ENCODE measurements at regions not wholly inside any gene's neighbourhood (a gene's known extent, or its start where the extent isn't known, plus 50 kb on each side); places are given as distances from the start of the nearest gene placed in this dataset.

DNA sequence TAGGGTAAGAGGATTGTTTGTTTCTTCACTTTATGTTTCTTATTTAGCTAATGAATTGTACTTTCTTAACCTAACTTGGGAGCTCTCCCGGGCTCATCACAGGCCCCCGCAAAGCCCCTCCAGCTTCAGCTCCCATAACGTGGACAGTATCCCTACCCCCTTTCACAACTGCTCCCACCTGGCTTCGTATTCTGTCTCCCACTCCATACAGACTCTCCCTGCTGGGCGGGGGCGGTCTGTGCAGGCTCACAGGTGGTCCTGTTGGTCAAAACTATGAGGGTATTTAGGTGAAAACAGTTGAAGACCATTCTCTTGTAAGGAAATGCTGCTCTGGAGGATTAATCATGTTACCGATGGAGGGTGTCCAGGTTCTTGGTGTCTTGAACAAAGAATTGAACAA, 805.3 kb downstream of the SEMA5A start:
- TF ChIP-seq, protein P1, sequence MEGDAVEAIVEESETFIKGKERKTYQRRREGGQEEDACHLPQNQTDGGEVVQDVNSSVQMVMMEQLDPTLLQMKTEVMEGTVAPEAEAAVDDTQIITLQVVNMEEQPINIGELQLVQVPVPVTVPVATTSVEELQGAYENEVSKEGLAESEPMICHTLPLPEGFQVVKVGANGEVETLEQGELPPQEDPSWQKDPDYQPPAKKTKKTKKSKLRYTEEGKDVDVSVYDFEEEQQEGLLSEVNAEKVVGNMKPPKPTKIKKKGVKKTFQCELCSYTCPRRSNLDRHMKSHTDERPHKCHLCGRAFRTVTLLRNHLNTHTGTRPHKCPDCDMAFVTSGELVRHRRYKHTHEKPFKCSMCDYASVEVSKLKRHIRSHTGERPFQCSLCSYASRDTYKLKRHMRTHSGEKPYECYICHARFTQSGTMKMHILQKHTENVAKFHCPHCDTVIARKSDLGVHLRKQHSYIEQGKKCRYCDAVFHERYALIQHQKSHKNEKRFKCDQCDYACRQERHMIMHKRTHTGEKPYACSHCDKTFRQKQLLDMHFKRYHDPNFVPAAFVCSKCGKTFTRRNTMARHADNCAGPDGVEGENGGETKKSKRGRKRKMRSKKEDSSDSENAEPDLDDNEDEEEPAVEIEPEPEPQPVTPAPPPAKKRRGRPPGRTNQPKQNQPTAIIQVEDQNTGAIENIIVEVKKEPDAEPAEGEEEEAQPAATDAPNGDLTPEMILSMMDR (IDR thresholded peaks at IDR 0.05), result no peak
- TF ChIP-seq POLR2A (IDR thresholded peaks at IDR 0.05), result no peak
